ENCODE measurements at regions not wholly inside any gene's neighbourhood (a gene's known extent, or its start where the extent isn't known, plus 50 kb on each side); places are given as distances from the start of the nearest gene placed in this dataset.

DNA sequence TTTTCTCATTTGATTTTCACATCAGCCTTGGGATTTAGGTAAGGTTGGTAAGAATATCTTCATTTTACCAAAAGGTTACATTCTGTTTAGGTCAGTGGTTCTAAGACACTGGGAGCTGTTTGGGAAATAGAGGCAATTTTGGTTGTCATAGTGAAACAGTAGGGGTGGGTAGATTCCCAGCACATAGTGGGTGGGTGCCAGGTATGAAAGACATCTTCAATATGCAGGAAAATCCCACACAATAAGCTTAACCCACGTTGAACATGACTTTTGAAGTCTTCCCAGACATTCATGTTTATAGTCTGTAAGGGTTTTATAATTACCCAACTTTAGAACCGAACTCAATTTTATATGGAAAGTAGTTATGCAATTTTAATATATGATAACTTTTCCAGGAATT, 249.6 kb downstream of the SNCA start:
- H3K9me3 Mint-ChIP-seq, result peaks cover 4 to 6% of the 10 kb centered on the region in 2 experiments; a peak in 4 of 5 replicates

More for the DNA sequence above, 249.6 kb downstream of the SNCA start:
- Histone ChIP-seq H2AK5ac (ENCODE audit: insufficient read length, low read length) (no peak overlapping the region), H3K18ac (ENCODE audit: insufficient read length, low read depth, low read length) (no peak overlapping the region), H2BK5ac (ENCODE audit: insufficient read length, low read length) (no peak overlapping the region), H2BK120ac (ENCODE audit: low read depth, low read length, poor library complexity, severe bottlenecking) (no peak overlapping the region), H2BK15ac (ENCODE audit: low read depth, low read length) (no peak overlapping the region), H3K4me2 (ENCODE audit: insufficient read depth, insufficient read length, low read length) (no peak overlapping the region), H4K20me1 (ENCODE audit: control insufficient read depth, insufficient read depth, insufficient read length) (no peaks in the 10 kb centered on the region), H4K91ac (ENCODE audit: insufficient read length, low read depth, low read length) (no peak overlapping the region), H3K9me3 (ENCODE audit: control insufficient read depth, low read depth, low read length) (no peaks in the 10 kb centered on the region), H3K9ac (ENCODE audit: extremely low read depth, insufficient read length, low read length) (no peak overlapping the region), H2BK20ac (ENCODE audit: low read depth, low read length, poor library complexity, severe bottlenecking) (no peak overlapping the region), H3K27me3 (ENCODE audit: insufficient read depth, low read length) (peaks cover 8% of the 10 kb centered on the region; the same call in 1 of the 2 replicates), H4K5ac (ENCODE audit: insufficient read length, low read depth, low read length) (no peak overlapping the region), H3K79me2 (ENCODE audit: insufficient read depth, low read length) (no peaks in the 10 kb centered on the region), H3K27ac (ENCODE audit: insufficient read length, low read depth, low read length) (no peak overlapping the region), H3K4ac (ENCODE audit: low read depth, low read length) (no peak overlapping the region), H3K79me1 (ENCODE audit: insufficient read depth, low read depth, low read length, poor library complexity, severe bottlenecking) (no peaks in the 10 kb centered on the region), H3K56ac (ENCODE audit: insufficient read length, low read depth, low read length) (no peak overlapping the region), H3K23ac (ENCODE audit: insufficient read length, low read depth, low read length) (no peak overlapping the region), H3T11ph (ENCODE audit: low read length) (no peak overlapping the region), H2BK12ac (ENCODE audit: insufficient read length, low read depth, low read length) (no peak overlapping the region), H3K14ac (ENCODE audit: insufficient read depth, low read length) (no peak overlapping the region), H4K8ac (replicated peaks; ENCODE audit: insufficient read length, low read depth, low read length) (no peak overlapping the region), H3K23me2 (ENCODE audit: insufficient read length, low read depth, low read length, poor library complexity, severe bottlenecking) (no peaks in the 10 kb centered on the region), H2AFZ (ENCODE audit: low read length) (no peak overlapping the region), H3K4me1 (ENCODE audit: insufficient read depth, low read length) (no peaks in the 10 kb centered on the region)
- Mint-ChIP-seq H3K4me1 (no peaks in the 10 kb centered on the region), H3K27me3 (ENCODE audit: low read depth) (peaks cover 83% of the 10 kb centered on the region), H3K27ac (no peak overlapping the region), H3K36me3 (ENCODE audit: insufficient read depth in 1 of 3, low read depth in 3 of 3) (no peaks in the 10 kb centered on the region), H3K4me3 (no peak overlapping the region)
- TF ChIP-seq, protein P1, sequence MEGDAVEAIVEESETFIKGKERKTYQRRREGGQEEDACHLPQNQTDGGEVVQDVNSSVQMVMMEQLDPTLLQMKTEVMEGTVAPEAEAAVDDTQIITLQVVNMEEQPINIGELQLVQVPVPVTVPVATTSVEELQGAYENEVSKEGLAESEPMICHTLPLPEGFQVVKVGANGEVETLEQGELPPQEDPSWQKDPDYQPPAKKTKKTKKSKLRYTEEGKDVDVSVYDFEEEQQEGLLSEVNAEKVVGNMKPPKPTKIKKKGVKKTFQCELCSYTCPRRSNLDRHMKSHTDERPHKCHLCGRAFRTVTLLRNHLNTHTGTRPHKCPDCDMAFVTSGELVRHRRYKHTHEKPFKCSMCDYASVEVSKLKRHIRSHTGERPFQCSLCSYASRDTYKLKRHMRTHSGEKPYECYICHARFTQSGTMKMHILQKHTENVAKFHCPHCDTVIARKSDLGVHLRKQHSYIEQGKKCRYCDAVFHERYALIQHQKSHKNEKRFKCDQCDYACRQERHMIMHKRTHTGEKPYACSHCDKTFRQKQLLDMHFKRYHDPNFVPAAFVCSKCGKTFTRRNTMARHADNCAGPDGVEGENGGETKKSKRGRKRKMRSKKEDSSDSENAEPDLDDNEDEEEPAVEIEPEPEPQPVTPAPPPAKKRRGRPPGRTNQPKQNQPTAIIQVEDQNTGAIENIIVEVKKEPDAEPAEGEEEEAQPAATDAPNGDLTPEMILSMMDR (conservative IDR thresholded peaks at IDR 0.05), result no peak
- WGBS (ENCODE audit: extremely low coverage, insufficient read length, low lambda C conversion rate), result no CpG with 5 or more reads among the region's 2 CpGs
- DNase-seq, result no peak

All from H9 (cell line).